GM12878 (cell line): ENCODE measurements at regions not wholly inside any gene's neighbourhood (a gene's known extent, or its start where the extent isn't known, plus 50 kb on each side); places are given as distances from the start of the nearest gene placed in this dataset.
"Not testable (repeated sequence)": the region's sequence is repeated elsewhere in the genome, so short reads cannot be mapped to it uniquely, and the experiment has no call there.

Experiments
- ATAC-seq: fragments of 200-7000 bp; cut with Tn5 transposase; 3 replicates; pipeline ENCODE4 v1.9.1; 2020; ENCODE audit warnings: mild to moderate bottlenecking, moderate library complexity
- BruUV-seq: library from RNA; stranded (reverse); fragments of 400-500 nt; replicated peaks from 2 replicates; lab custom pipeline; 2021; lab: Mats Ljungman, UMichigan
- CTCF ChIA-PET: fragments of 300-600 bp; sonication (Branson Sonifier 250); formaldehyde crosslinking; extraction: SDS; loops from one replicate; lab custom pipeline; 2021; ENCODE audit warnings: inconsistent platforms; lab: Yijun Ruan, JAX
- POLR2A ChIA-PET: fragments of 350-600 bp; formaldehyde crosslinking; extraction: SDS; loops from one replicate; lab custom pipeline; 2021; ENCODE audit warnings: inconsistent platforms; lab: Charles Lee
- RAD21 ChIA-PET: fragments of 300-600 bp; sonication (Branson Sonifier 250); formaldehyde crosslinking; loops from one replicate; lab custom pipeline; 2023; ENCODE audit warnings: antibody characterized with exemption; ENCODE audit not compliant: unreplicated experiment; lab: Charles Lee
- SMC1A ChIA-PET: fragments of 300-600 bp; sonication (Branson Sonifier 250); formaldehyde crosslinking; loops from one replicate; lab custom pipeline; 2023; ENCODE audit not compliant: unreplicated experiment, uncharacterized antibody; lab: Charles Lee
- DNase-seq: peaks from one replicate; pipeline ENCODE4 v3.0.0-alpha.2; 2011; ENCODE audit warnings: low read depth, low spot score
- FAIRE-seq: peaks from 3 replicates; lab custom pipeline; 2011; peaks lifted over from hg19 to GRCh38; lab: Jason Lieb, UNC
- H2AFZ ChIP-seq: 2 replicates; pipeline ENCODE4 v1.6.0; 2011; ENCODE audit warnings: low read depth, low read length, control low read depth; ENCODE audit not compliant: control insufficient read depth
- H3K27ac ChIP-seq: 2 replicates; pipeline ENCODE4 v1.5.1; 2011; ENCODE audit warnings: control low read depth; ENCODE audit not compliant: control insufficient read depth, insufficient read depth
- H3K27me3 ChIP-seq, 2 experiments: replicated peaks in 1 of 2; 2 replicates each; pipeline versions ENCODE4 v1.6.0 to v1.6.1; 2011; ENCODE audit warnings: low read length in 1 of 2; ENCODE audit not compliant: control insufficient read depth in 2 of 2, insufficient read depth in 2 of 2
- H3K36me3 ChIP-seq, 2 experiments: 2 replicates each; pipeline ENCODE4 v1.5.1; 2011; ENCODE audit warnings: low read length in 1 of 2; ENCODE audit not compliant: control insufficient read depth in 2 of 2, insufficient read depth in 2 of 2
- H3K4me1 ChIP-seq: 2 replicates; pipeline ENCODE4 v1.6.1; 2011; ENCODE audit warnings: mild to moderate bottlenecking, low read length, moderate library complexity, mixed read lengths; ENCODE audit not compliant: control insufficient read depth, insufficient read depth
- H3K4me2 ChIP-seq: 2 replicates; pipeline ENCODE4 v1.6.0; 2011; ENCODE audit warnings: control low read depth; ENCODE audit not compliant: control insufficient read depth, insufficient read depth
- H3K4me3 ChIP-seq: fragments of 200-600 bp; sonication (generic); 2 replicates; pipeline ENCODE4 v1.5.1; 2016
- H3K79me2 ChIP-seq: 2 replicates; pipeline ENCODE4 v1.6.0; 2011; ENCODE audit warnings: low read length; ENCODE audit not compliant: control insufficient read depth, insufficient read depth
- H3K9ac ChIP-seq: 2 replicates; pipeline ENCODE4 v1.8.0; 2011; ENCODE audit warnings: low read length, control low read depth, mixed read lengths; ENCODE audit not compliant: control insufficient read depth, insufficient read depth
- H3K9me3 ChIP-seq: replicated peaks from 3 replicates; pipeline ENCODE4 v1.5.1; 2011; ENCODE audit warnings: mild to moderate bottlenecking, low read length; ENCODE audit not compliant: control insufficient read depth, insufficient read depth
- H4K20me1 ChIP-seq: 2 replicates; pipeline ENCODE4 v1.6.0; 2011; ENCODE audit not compliant: control insufficient read depth, insufficient read depth
- ASH2L ChIP-seq: fragments of 300-600, 200-600 bp; sonication (generic); IDR thresholded peaks from 2 replicates; pipeline ENCODE4 v1.6.1; 2017; ENCODE audit warnings: low read depth, mild to moderate bottlenecking, borderline replicate concordance
- CBX3 ChIP-seq: fragments of 200-600 bp; sonication (generic); IDR thresholded peaks from 2 replicates; pipeline ENCODE4 v1.6.1; 2016; ENCODE audit warnings: low read depth, borderline replicate concordance
- CBX5 ChIP-seq: sonication (generic); IDR thresholded peaks from 2 replicates; pipeline ENCODE4 v1.6.1; 2016; ENCODE audit warnings: low read depth, moderate library complexity, mild to moderate bottlenecking, inconsistent platforms
- CHD4 ChIP-seq: fragments of 200-600 bp; sonication (generic); IDR thresholded peaks from 2 replicates; pipeline ENCODE4 v1.6.1; 2016; ENCODE audit warnings: mild to moderate bottlenecking
- IKZF2 ChIP-seq, 2 experiments: fragments of 450-650 bp; IDR thresholded peaks; 2 replicates each; pipeline ENCODE4 v1.6.1; 2017; ENCODE audit warnings: mild to moderate bottlenecking in 2 of 2, moderate library complexity in 2 of 2
- KLF5 ChIP-seq: fragments of 450-650 bp; IDR thresholded peaks from 2 replicates; pipeline ENCODE4 v1.6.1; 2014; ENCODE audit warnings: mild to moderate bottlenecking; ENCODE audit not compliant: partially characterized antibody
- MEF2A ChIP-seq: IDR thresholded peaks from 2 replicates; pipeline ENCODE4 v1.6.1; 2011; ENCODE audit warnings: low read depth, mild to moderate bottlenecking, low read length, moderate library complexity; ENCODE audit not compliant: insufficient read depth
- MYB ChIP-seq: fragments of 150-350 bp; IDR thresholded peaks from 2 replicates; pipeline ENCODE4 v1.6.1; 2014; ENCODE audit warnings: mild to moderate bottlenecking, low read depth, low read length, borderline replicate concordance
- PAX8 ChIP-seq: fragments of 450-650 bp; IDR thresholded peaks from 2 replicates; pipeline ENCODE4 v1.6.1; 2017; ENCODE audit warnings: mild to moderate bottlenecking, moderate library complexity
- RAD21 ChIP-seq: IDR thresholded peaks from 2 replicates; pipeline ENCODE4 v1.6.1; 2011; ENCODE audit warnings: mild to moderate bottlenecking, low read depth, low read length, moderate library complexity; ENCODE audit not compliant: insufficient read depth
- ZNF622 ChIP-seq: fragments of 450-650 bp; IDR thresholded peaks from 2 replicates; pipeline ENCODE4 v1.6.1; 2017; ENCODE audit warnings: mild to moderate bottlenecking, inconsistent platforms
- WGBS: methylation state at CpG from one replicate; pipeline ENCODE4 v1.1.6; 2016; ENCODE audit warnings: low lambda C conversion rate; ENCODE audit not compliant: insufficient replicate concordance, insufficient coverage; ENCODE audit errors: missing lambda C conversion rate; 5-methylcytosine and 5-hydroxymethylcytosine counted together
- in situ Hi-C: fragments of 300-500 bp; cut with MboI; formaldehyde crosslinking; loops from 9 replicates; pipeline ENCODE4 v1.14.3; 2018; ENCODE audit warnings: mixed read lengths
- intact Hi-C: fragments of 100-400 bp; cut with micrococcal nuclease; formaldehyde crosslinking; loops from one replicate; pipeline ENCODE4 v1.14.2; 2022; ENCODE audit not compliant: unreplicated experiment

GRCh38 chr14:71566276-71566675 is 366.0 kb upstream of the RGS6 start (continued):
- TF ChIP-seq IKZF2 (IDR thresholded peaks at IDR 0.05) (peak; percentile 72 to 76), CBX3 (no peak), CHD4 (no peak), PAX8 (no peak; the same call in 1 of the 2 replicates)
- TF ChIP-seq, all 136 proteins: peak for 20

GRCh38 chr14:71567499-71568133 is 364.6 kb upstream of the RGS6 start:
- H3K27me3 ChIP-seq, H3K9me3 ChIP-seq, H3K36me3 ChIP-seq, H3K27ac ChIP-seq, H2AFZ ChIP-seq, in situ Hi-C loops, BruUV-seq, H3K9ac ChIP-seq, H3K4me2 ChIP-seq, intact Hi-C loops, H4K20me1 ChIP-seq, POLR2A ChIA-PET, H3K4me3 ChIP-seq, CTCF ChIA-PET, ATAC-seq, DNase-seq, FAIRE-seq: not testable (repeated sequence)
- SMC1A ChIA-PET: interaction anchor here (0.7 to 2.3 kb wide), 4 partner anchors 13 to 80 kb away, joined by 3 to 10 read pairs (median 6); no protein-coding TSS in a partner anchor
- WGBS: 100% methylated on average over 2 of the region's 2 CpGs
- Histone ChIP-seq H3K4me1 (peaks cover 22% of the 10 kb centered on the region), H3K79me2 (peaks cover 29% of the 10 kb centered on the region)
- RAD21 ChIA-PET: interaction anchor here (0.7 to 0.8 kb wide), 2 partner anchors 12 to 92 kb away, joined by 3 read pairs; no protein-coding TSS in a partner anchor

DNA sequence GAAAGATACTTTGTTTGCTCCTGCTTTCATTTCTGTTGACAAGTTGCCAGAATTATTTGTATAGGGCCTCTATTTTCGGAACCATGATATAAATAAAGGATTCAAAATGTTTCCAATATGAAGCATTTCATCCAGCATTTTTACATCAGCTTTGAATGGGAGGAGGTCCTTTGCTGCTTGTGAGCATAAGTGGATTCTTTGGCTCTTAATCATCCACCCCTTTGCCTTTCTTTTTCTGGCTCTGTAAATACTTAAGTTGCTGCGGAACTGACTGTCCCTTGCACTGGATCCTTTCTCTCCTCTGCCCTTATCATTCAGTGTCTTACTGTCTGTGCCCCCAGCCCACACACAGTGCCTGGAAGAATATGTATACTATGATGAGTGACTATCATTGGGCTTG is 357.3 kb upstream of the RGS6 start:
- Histone ChIP-seq H3K9ac (no peak overlapping the region), H2AFZ (no peak overlapping the region), H3K36me3 (peaks cover 0 to 4% of the 10 kb centered on the region in 2 experiments; a peak in 1 of 4 replicates), H4K20me1 (no peaks in the 10 kb centered on the region), H3K9me3 (no peaks in the 10 kb centered on the region), H3K79me2 (peaks cover 4% of the 10 kb centered on the region), H3K27me3 (no peaks in the 10 kb centered on the region), H3K27ac (no peak overlapping the region), H3K4me2 (no peak overlapping the region; the same call in 1 of the 2 replicates), H3K4me1 (peaks cover 5% of the 10 kb centered on the region; the same call in 1 of the 2 replicates), H3K4me3 (no peak overlapping the region)
- in situ Hi-C loops: no loop called here
- ChIA-PET POLR2A (no interaction called here), RAD21 (no interaction called here), CTCF (no interaction called here), SMC1A (no interaction called here)
- WGBS: 69% methylated on average over 2 of the region's 2 CpGs
- FAIRE-seq: no peak
- ATAC-seq: no peak; the same call in 2 of the 3 replicates
- no TSS peak for BruUV-seq
- no peak for DNase-seq
- intact Hi-C loops: no loop called here
- no peak for TF ChIP-seq PAX8
- no peak for TF ChIP-seq CBX5
- TF ChIP-seq ASH2L: no peak
- no peak for TF ChIP-seq RAD21
- TF ChIP-seq MYB: no peak
- no peak for TF ChIP-seq ZNF622
- TF ChIP-seq KLF5: no peak
- TF ChIP-seq MEF2A: 0 out of 2 replicates have a peak, but pooled peaks have one; percentile 30
